IMR-90 (cell line): ENCODE measurements at regions not wholly inside any gene's neighbourhood (a gene's known extent, or its start where the extent isn't known, plus 50 kb on each side); places are given as distances from the start of the nearest gene placed in this dataset.

ENCODE experiments used
- ATAC-seq: fragments of 200-7000 bp; cut with Tn5 transposase; 2 replicates; pipeline ENCODE4 v1.9.1; 2020; ENCODE audit warnings: low read depth, mild to moderate bottlenecking, moderate library complexity
- BruUV-seq: library from RNA; stranded (reverse); fragments of 400-500 nt; replicated peaks from 2 replicates; lab custom pipeline; 2021; lab: Mats Ljungman, UMichigan
- CTCF ChIA-PET: fragments of 300-600 bp; formaldehyde crosslinking; extraction: SDS; loops from one replicate; lab custom pipeline; 2021; ENCODE audit warnings: antibody characterized with exemption; lab: Yijun Ruan, JAX
- POLR2A ChIA-PET: fragments of 300-600 bp; sonication (Branson Sonifier 250); formaldehyde crosslinking; loops from one replicate; lab custom pipeline; 2022; ENCODE audit warnings: antibody characterized with exemption; ENCODE audit not compliant: unreplicated experiment; lab: Charles Lee
- DNase-seq: peaks from one replicate; pipeline ENCODE4 v3.0.0; 2013
- H2AFZ ChIP-seq: replicated peaks from 2 replicates; pipeline ENCODE3; 2013; ENCODE audit warnings: low read length, mild to moderate bottlenecking; ENCODE audit not compliant: poor library complexity
- H2AK5ac ChIP-seq: 2 replicates; pipeline ENCODE4 v1.6.1; 2013; ENCODE audit warnings: low read depth, low read length, inconsistent platforms
- H2AK9ac ChIP-seq: replicated peaks from 2 replicates; pipeline ENCODE3; 2013; ENCODE audit warnings: mild to moderate bottlenecking, low read depth, low read length, moderate library complexity; ENCODE audit not compliant: poor library complexity
- H2BK120ac ChIP-seq: 2 replicates; pipeline ENCODE4 v1.6.1; 2013; ENCODE audit warnings: low read depth, low read length, inconsistent platforms
- H2BK15ac ChIP-seq: 3 replicates; pipeline ENCODE4 v1.6.1; 2013; ENCODE audit warnings: low read depth, low read length, inconsistent platforms
- H2BK20ac ChIP-seq: 2 replicates; pipeline ENCODE4 v1.6.1; 2013; ENCODE audit warnings: low read depth, mild to moderate bottlenecking, inconsistent platforms, low read length, moderate library complexity
- H2BK5ac ChIP-seq: 2 replicates; pipeline ENCODE4 v1.6.1; 2013; ENCODE audit warnings: mild to moderate bottlenecking, low read depth, low read length, inconsistent platforms; ENCODE audit not compliant: poor library complexity, severe bottlenecking
- H3K14ac ChIP-seq: replicated peaks from 2 replicates; pipeline ENCODE4 v1.6.1; 2013; ENCODE audit warnings: low read depth, low read length, inconsistent platforms
- H3K18ac ChIP-seq: 2 replicates; pipeline ENCODE4 v1.6.1; 2013; ENCODE audit warnings: low read depth, low read length, control low read depth
- H3K23ac ChIP-seq: 2 replicates; pipeline ENCODE4 v1.6.1; 2013; ENCODE audit warnings: low read depth, low read length, inconsistent platforms
- H3K27ac ChIP-seq: 2 replicates; pipeline ENCODE4 v1.5.1; 2013; ENCODE audit warnings: mild to moderate bottlenecking, control low read depth, low read length; ENCODE audit not compliant: insufficient read depth
- H3K27me3 ChIP-seq: 2 replicates; pipeline ENCODE4 v1.6.1; 2013; ENCODE audit warnings: low read length; ENCODE audit not compliant: control insufficient read depth, insufficient read depth
- H3K36me3 ChIP-seq: 2 replicates; pipeline ENCODE4 v1.6.1; 2013; ENCODE audit warnings: low read length, mixed read lengths; ENCODE audit not compliant: control insufficient read depth, insufficient read depth
- H3K4ac ChIP-seq: 2 replicates; pipeline ENCODE4 v1.6.1; 2013; ENCODE audit warnings: low read depth, low read length, inconsistent platforms
- H3K4me1 ChIP-seq: 2 replicates; pipeline ENCODE4 v1.6.1; 2013; ENCODE audit warnings: low read length, mixed read lengths; ENCODE audit not compliant: control insufficient read depth, insufficient read depth
- H3K4me2 ChIP-seq: 2 replicates; pipeline ENCODE4 v1.6.1; 2013; ENCODE audit warnings: low read depth, mild to moderate bottlenecking, control low read depth, low read length, moderate library complexity
- H3K4me3 ChIP-seq: 2 replicates; pipeline ENCODE4 v1.5.1; 2013; ENCODE audit warnings: low read depth, mild to moderate bottlenecking, control low read depth, low read length, moderate library complexity; ENCODE audit not compliant: insufficient read depth
- H3K56ac ChIP-seq: 2 replicates; pipeline ENCODE4 v1.6.1; 2013; ENCODE audit warnings: low read length, inconsistent platforms; ENCODE audit not compliant: insufficient read depth; ENCODE audit errors: extremely low read depth
- H3K79me1 ChIP-seq, 2 experiments: 2 replicates each; pipeline ENCODE4 v1.6.1; 2013; ENCODE audit warnings: low read length in 2 of 2, inconsistent platforms in 1 of 2, low read depth in 1 of 2
- H3K9ac ChIP-seq: 2 replicates; pipeline ENCODE4 v1.6.1; 2013; ENCODE audit warnings: low read depth, low read length, control low read depth
- H3K9me1 ChIP-seq: 2 replicates; pipeline ENCODE4 v1.6.1; 2013; ENCODE audit warnings: low read length, inconsistent platforms; ENCODE audit not compliant: insufficient read depth
- H3K9me3 ChIP-seq: 2 replicates; pipeline ENCODE4 v1.6.1; 2013; ENCODE audit warnings: low read length; ENCODE audit not compliant: control insufficient read depth, insufficient read depth
- H4K20me1 ChIP-seq: 2 replicates; pipeline ENCODE4 v1.6.1; 2013; ENCODE audit warnings: low read length, inconsistent platforms; ENCODE audit not compliant: insufficient read depth
- H4K5ac ChIP-seq: 2 replicates; pipeline ENCODE4 v1.6.1; 2013; ENCODE audit warnings: mild to moderate bottlenecking, low read depth, low read length, control low read depth
- H4K8ac ChIP-seq, 2 experiments: 2 replicates each; pipeline ENCODE4 v1.6.1; 2013; ENCODE audit warnings: low read depth in 2 of 2, low read length in 2 of 2, control low read depth in 1 of 2, inconsistent platforms in 1 of 2
- H4K91ac ChIP-seq: 2 replicates; pipeline ENCODE4 v1.6.1; 2013; ENCODE audit warnings: low read depth, low read length, inconsistent platforms; ENCODE audit not compliant: insufficient read depth
- BHLHE40 ChIP-seq: fragments of 150-350 bp; IDR thresholded peaks from 2 replicates; pipeline ENCODE4 v1.6.1; 2016; ENCODE audit warnings: mild to moderate bottlenecking, low read depth, low read length
- CEBPB ChIP-seq: IDR thresholded peaks from 2 replicates; pipeline ENCODE4 v1.6.1; 2012; ENCODE audit warnings: low read depth, low read length, improper control_type of control experiment
- CHD1 ChIP-seq: IDR thresholded peaks from 2 replicates; pipeline ENCODE4 v1.6.1; 2012; ENCODE audit warnings: low read depth, low read length, improper control_type of control experiment
- FOS ChIP-seq: fragments of 150-350 bp; IDR thresholded peaks from 2 replicates; pipeline ENCODE4 v1.6.1; 2016; ENCODE audit warnings: low read depth, low read length
- MAFK ChIP-seq: IDR thresholded peaks from 2 replicates; pipeline ENCODE4 v1.6.1; 2012; ENCODE audit warnings: low read depth, low read length, improper control_type of control experiment
- MAZ ChIP-seq: IDR thresholded peaks from 2 replicates; pipeline ENCODE4 v1.6.1; 2012; ENCODE audit warnings: low read depth, mild to moderate bottlenecking, low read length, improper control_type of control experiment, moderate library complexity, borderline replicate concordance
- MXI1 ChIP-seq: IDR thresholded peaks from 2 replicates; pipeline ENCODE4 v1.6.1; 2012; ENCODE audit warnings: low read depth, mild to moderate bottlenecking, low read length, moderate library complexity, borderline replicate concordance
- NFE2L2 ChIP-seq: fragments of 150-350 bp; IDR thresholded peaks from 2 replicates; pipeline ENCODE4 v1.6.1; 2016; ENCODE audit warnings: low read depth, mild to moderate bottlenecking, low read length
- POLR2A ChIP-seq: IDR thresholded peaks from 2 replicates; pipeline ENCODE4 v1.6.1; 2012; ENCODE audit warnings: mild to moderate bottlenecking, low read depth, low read length
- RAD21 ChIP-seq: IDR thresholded peaks from 2 replicates; pipeline ENCODE4 v1.6.1; 2012; ENCODE audit warnings: low read length, improper control_type of control experiment
- RCOR1 ChIP-seq: IDR thresholded peaks from 2 replicates; pipeline ENCODE4 v1.6.1; 2012; ENCODE audit warnings: mild to moderate bottlenecking, low read length, improper control_type of control experiment; ENCODE audit not compliant: insufficient replicate concordance
- RFX5 ChIP-seq: IDR thresholded peaks from 2 replicates; pipeline ENCODE4 v1.8.0; 2012; ENCODE audit warnings: low read depth, mild to moderate bottlenecking, low read length, moderate library complexity
- SMC3 ChIP-seq: fragments of 150-350 bp; IDR thresholded peaks from 2 replicates; pipeline ENCODE4 v1.6.1; 2016; ENCODE audit warnings: low read depth, mild to moderate bottlenecking, antibody characterized with exemption, low read length, moderate library complexity
- WGBS, 2 experiments: methylation state at CpG; one replicate each; pipeline versions ENCODE4 v1.1.5 to v1.1.7; 2013; ENCODE audit warnings: missing lambda C conversion rate in 2 of 2; ENCODE audit not compliant: insufficient read length in 1 of 2; ENCODE audit errors: extremely low coverage in 2 of 2; 5-methylcytosine and 5-hydroxymethylcytosine counted together
- dilution Hi-C: fragments of 300-500 bp; cut with HindIII; formaldehyde crosslinking; loops from one replicate; pipeline ENCODE4 v1.14.3; 2018; ENCODE audit warnings: low sequenced_read_pairs; ENCODE audit not compliant: unreplicated experiment
- in situ Hi-C: fragments of 300-500 bp; cut with MboI; formaldehyde crosslinking; loops from 3 replicates; pipeline ENCODE4 v1.14.3; 2019; ENCODE audit warnings: low sequenced_read_pairs, inconsistent platforms, mixed read lengths
- intact Hi-C: fragments of 100-400 bp; cut with micrococcal nuclease; formaldehyde crosslinking; loops from 2 replicates; pipeline ENCODE4 v1.10.0; 2022
- TF ChIP-seq, protein P1 (sequence below): fragments of 150-350 bp; IDR thresholded peaks from 2 replicates; pipeline ENCODE4 v1.6.1; 2016; ENCODE audit warnings: low read depth, mild to moderate bottlenecking, low read length, moderate library complexity, borderline replicate concordance
- TF ChIP-seq, protein P2 (sequence below): conservative IDR thresholded peaks from 2 replicates; pipeline ENCODE4 v1.5.1; 2012; ENCODE audit warnings: mild to moderate bottlenecking, low read depth, low read length, improper control_type of control experiment
- TF ChIP-seq, protein P3 (sequence below): fragments of 150-350 bp; IDR thresholded peaks from 2 replicates; pipeline ENCODE4 v1.6.1; 2017; ENCODE audit warnings: mild to moderate bottlenecking, antibody characterized with exemption, low read length, low read depth

DNA sequence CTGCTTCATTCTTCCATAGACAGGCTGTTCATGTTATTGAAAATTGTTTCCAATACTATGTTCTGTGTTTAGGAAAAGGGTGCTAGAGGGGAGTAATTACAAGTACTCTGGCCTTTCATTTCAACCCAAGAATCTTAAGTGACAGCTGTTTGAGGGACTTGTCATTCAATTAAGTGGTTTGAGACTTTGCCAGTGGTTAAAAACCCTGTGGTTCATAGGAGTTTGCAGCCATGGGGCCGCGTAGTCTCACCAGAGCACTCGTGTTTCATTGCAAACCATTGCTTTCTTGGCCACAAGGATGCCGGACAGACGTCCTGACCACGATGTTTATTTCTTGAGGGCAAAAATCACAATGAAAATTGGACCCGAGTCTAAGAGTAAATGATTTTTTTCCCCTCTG is 248.8 kb downstream of the NNT start:
- in situ Hi-C loops, result no loop called here
- H3K79me1 ChIP-seq, result no peaks in the 10 kb centered on the region

More for the DNA sequence above, 248.8 kb downstream of the NNT start:
- Histone ChIP-seq H3K27me3 (no peaks in the 10 kb centered on the region), H3K36me3 (no peaks in the 10 kb centered on the region), H4K20me1 (no peaks in the 10 kb centered on the region), H3K23ac (no peak overlapping the region), H2BK20ac (no peak overlapping the region), H3K4ac (no peak overlapping the region), H4K91ac (no peak overlapping the region), H2AFZ (no peak overlapping the region), H2BK5ac (no peak overlapping the region), H4K5ac (no peak overlapping the region), H3K9me3 (no peaks in the 10 kb centered on the region), H3K18ac (no peak overlapping the region), H3K4me1 (no peaks in the 10 kb centered on the region), H2AK9ac (no peak overlapping the region), H3K14ac (0 out of 2 replicates have a peak overlapping the region, but pooled peaks have one; percentile 29), H3K27ac (no peak overlapping the region), H4K8ac (no peak overlapping the region), H3K9me1 (no peaks in the 10 kb centered on the region), H2BK15ac (no peak overlapping the region), H2AK5ac (no peak overlapping the region), H3K4me2 (no peak overlapping the region), H3K9ac (no peak overlapping the region), H3K4me3 (no peak overlapping the region), H3K56ac (no peak overlapping the region), H2BK120ac (no peak overlapping the region)
- no peak for DNase-seq
- CTCF ChIA-PET, result no interaction called here
- POLR2A ChIA-PET, result no interaction called here
- TF ChIP-seq RFX5 (no peak), MXI1 (no peak), MAZ (no peak), RCOR1 (no peak), RAD21 (no peak), BHLHE40 (no peak), NFE2L2 (no peak), FOS (no peak), POLR2A (no peak), CEBPB (no peak), MAFK (no peak), CHD1 (no peak), SMC3 (no peak)
- TF ChIP-seq, protein P1, sequence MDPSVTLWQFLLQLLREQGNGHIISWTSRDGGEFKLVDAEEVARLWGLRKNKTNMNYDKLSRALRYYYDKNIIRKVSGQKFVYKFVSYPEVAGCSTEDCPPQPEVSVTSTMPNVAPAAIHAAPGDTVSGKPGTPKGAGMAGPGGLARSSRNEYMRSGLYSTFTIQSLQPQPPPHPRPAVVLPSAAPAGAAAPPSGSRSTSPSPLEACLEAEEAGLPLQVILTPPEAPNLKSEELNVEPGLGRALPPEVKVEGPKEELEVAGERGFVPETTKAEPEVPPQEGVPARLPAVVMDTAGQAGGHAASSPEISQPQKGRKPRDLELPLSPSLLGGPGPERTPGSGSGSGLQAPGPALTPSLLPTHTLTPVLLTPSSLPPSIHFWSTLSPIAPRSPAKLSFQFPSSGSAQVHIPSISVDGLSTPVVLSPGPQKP, result no peak
- TF ChIP-seq, protein P2, sequence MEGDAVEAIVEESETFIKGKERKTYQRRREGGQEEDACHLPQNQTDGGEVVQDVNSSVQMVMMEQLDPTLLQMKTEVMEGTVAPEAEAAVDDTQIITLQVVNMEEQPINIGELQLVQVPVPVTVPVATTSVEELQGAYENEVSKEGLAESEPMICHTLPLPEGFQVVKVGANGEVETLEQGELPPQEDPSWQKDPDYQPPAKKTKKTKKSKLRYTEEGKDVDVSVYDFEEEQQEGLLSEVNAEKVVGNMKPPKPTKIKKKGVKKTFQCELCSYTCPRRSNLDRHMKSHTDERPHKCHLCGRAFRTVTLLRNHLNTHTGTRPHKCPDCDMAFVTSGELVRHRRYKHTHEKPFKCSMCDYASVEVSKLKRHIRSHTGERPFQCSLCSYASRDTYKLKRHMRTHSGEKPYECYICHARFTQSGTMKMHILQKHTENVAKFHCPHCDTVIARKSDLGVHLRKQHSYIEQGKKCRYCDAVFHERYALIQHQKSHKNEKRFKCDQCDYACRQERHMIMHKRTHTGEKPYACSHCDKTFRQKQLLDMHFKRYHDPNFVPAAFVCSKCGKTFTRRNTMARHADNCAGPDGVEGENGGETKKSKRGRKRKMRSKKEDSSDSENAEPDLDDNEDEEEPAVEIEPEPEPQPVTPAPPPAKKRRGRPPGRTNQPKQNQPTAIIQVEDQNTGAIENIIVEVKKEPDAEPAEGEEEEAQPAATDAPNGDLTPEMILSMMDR, result no peak
- TF ChIP-seq, protein P3, sequence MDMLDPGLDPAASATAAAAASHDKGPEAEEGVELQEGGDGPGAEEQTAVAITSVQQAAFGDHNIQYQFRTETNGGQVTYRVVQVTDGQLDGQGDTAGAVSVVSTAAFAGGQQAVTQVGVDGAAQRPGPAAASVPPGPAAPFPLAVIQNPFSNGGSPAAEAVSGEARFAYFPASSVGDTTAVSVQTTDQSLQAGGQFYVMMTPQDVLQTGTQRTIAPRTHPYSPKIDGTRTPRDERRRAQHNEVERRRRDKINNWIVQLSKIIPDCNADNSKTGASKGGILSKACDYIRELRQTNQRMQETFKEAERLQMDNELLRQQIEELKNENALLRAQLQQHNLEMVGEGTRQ, result no peak
- ATAC-seq, result no peak
- 51% methylated on average over 3 of the region's 7 CpGs; no CpG with 5 or more reads in 1 of the 2 experiments for WGBS, 2 experiments
- intact Hi-C loops (no loop called here), dilution Hi-C loops (no loop called here)
- BruUV-seq, result no TSS peak
